ENCODE measurements at regions not wholly inside any gene's neighbourhood (a gene's known extent, or its start where the extent isn't known, plus 50 kb on each side); places are given as distances from the start of the nearest gene placed in this dataset.

GRCh38 chr16:54847207-54847606 lies 83.5 kb upstream of the IRX5 start (continued):
- TF ChIP-seq ZNF18 (tag by site-specific recombination; IDR thresholded peaks at IDR 0.05) (no peak), ZBTB6 (tag by site-specific recombination; IDR thresholded peaks at IDR 0.05) (no peak), RBAK (tag by site-specific recombination; IDR thresholded peaks at IDR 0.05) (no peak), ZNF660 (tag by site-specific recombination; IDR thresholded peaks at IDR 0.05) (0 out of 2 replicates have a peak, but pooled peaks have one; percentile 24), ZSCAN16 (tag by site-specific recombination; IDR thresholded peaks at IDR 0.05) (no peak), SP3 (tag by site-specific recombination; IDR thresholded peaks at IDR 0.05) (no peak), ZSCAN18 (tag by site-specific recombination; IDR thresholded peaks at IDR 0.05) (no peak), GLIS2 (tag by site-specific recombination; IDR thresholded peaks at IDR 0.05) (no peak), ZBTB21 (tag by site-specific recombination; IDR thresholded peaks at IDR 0.05) (peak; percentile 40; the same call in 1 of the 2 replicates), KLF1 (tag by site-specific recombination; IDR thresholded peaks at IDR 0.05) (no peak), ZNF202 (tag by site-specific recombination; IDR thresholded peaks at IDR 0.05; ENCODE audit: borderline replicate concordance) (no peak), ZNF416 (tag by site-specific recombination; IDR thresholded peaks at IDR 0.05) (no peak), ZNF404 (tag by site-specific recombination; IDR thresholded peaks at IDR 0.05) (no peak), ZNF777 (tag by site-specific recombination; IDR thresholded peaks at IDR 0.05; ENCODE audit: borderline replicate concordance) (no peak), ZNF521 (tag by site-specific recombination; IDR thresholded peaks at IDR 0.05) (no peak), ZNF366 (tag by site-specific recombination; conservative IDR thresholded peaks at IDR 0.05) (0 out of 2 replicates have a peak, but pooled peaks have one; percentile 35), ZNF280D (tag by site-specific recombination; IDR thresholded peaks at IDR 0.05) (no peak), SP7 (tag by site-specific recombination; IDR thresholded peaks at IDR 0.05) (peak; percentile 41; the same call in 1 of the 2 replicates), ZBTB20 (tag by site-specific recombination; IDR thresholded peaks at IDR 0.05) (no peak), ZNF530 (tag by site-specific recombination; IDR thresholded peaks at IDR 0.05; ENCODE audit: low read depth) (no peak), ZNF311 (tag by site-specific recombination; IDR thresholded peaks at IDR 0.05; ENCODE audit: borderline replicate concordance) (no peak), ZBTB17 (tag by site-specific recombination; IDR thresholded peaks at IDR 0.05) (peak; percentile 31; the same call in 1 of the 2 replicates), ZNF302 (tag by site-specific recombination; IDR thresholded peaks at IDR 0.05; ENCODE audit: low read depth) (no peak), ZNF629 (tag by site-specific recombination; IDR thresholded peaks at IDR 0.05) (peak; percentile 74), ZEB2 (tag by site-specific recombination; IDR thresholded peaks at IDR 0.05) (no peak), ZNF701 (tag by site-specific recombination; IDR thresholded peaks at IDR 0.05) (no peak), BCL6B (tag by site-specific recombination; IDR thresholded peaks at IDR 0.05) (no peak), HOXD13 (CRISPR knock-in tag; IDR thresholded peaks at IDR 0.05; ENCODE audit: borderline replicate concordance) (no peak), ZNF664 (tag by site-specific recombination; IDR thresholded peaks at IDR 0.05) (peak; percentile 95)
